NCI-H2107 (cell line): ENCODE measurements at regions not wholly inside any gene's neighbourhood (a gene's known extent, or its start where the extent isn't known, plus 50 kb on each side); places are given as distances from the start of the nearest gene placed in this dataset.
"Not testable (repeated sequence)": the region's sequence is repeated elsewhere in the genome, so short reads cannot be mapped to it uniquely, and the experiment has no call there.

Source experiments
- DNase-seq: peaks from one replicate; lab custom pipeline; 2025; lab: John Stamatoyannopoulos, UW

DNA sequence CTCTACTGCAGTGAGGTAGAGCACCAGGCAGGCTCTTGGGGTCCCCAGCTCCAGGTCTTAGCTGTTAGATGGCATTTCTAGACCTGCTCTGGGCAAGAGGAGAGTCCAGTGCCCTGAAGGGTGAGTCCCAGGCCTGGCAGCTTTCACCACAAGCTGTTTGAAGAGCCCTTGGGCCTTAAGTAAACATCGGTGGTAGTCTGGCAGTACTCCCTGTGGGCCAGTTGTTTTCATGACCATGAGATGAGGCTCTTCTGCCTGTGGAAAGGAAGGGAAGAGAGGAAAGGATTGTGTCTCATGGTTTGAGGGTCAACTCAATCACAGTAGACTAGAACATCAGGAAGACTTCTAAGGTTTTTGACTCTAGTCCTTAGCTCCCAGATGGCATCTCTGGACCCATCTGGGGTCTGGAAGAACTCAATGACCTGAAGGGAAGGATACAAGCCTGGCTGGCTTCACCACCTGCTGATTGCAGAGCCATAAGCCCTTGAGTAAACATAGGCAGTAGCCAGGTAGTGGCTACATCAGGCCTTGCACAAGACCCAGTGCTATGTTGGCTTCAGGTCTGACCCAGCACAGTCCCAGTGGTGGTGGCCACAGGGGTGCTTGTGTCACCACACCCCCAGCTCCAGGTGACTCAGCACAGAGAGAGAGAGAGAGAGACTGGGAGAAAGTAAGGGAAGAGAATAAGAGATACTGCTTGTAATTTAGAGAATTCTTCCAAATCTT lies 114.3 kb upstream of the PCSK5 start:
- no peak for DNase-seq

DNA sequence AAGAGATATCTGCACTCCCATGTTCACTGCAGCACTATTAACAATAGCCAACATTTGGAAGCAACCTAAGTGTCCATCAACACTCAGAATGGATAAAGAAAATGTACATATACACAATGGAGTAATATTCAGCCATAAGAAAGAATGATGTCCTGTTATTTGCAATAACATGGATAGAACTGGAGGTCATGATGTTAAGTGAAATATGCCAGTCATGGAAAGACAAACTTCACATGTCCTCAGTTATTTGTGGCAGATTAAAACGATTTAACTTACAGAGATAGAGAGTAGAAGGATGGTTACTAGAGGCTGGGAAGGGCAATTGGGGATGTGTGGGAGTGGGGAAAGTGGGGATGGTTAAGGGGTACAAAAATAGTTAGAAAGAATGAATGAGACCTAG lies 110.3 kb upstream of the PCSK5 start:
- no peak for DNase-seq

- no peak for DNase-seq
Observed at GRCh38 chr9:75788006-75788634, 102.4 kb upstream of the PCSK5 start.

GRCh38 chr9:75797085-75797580 lies 93.3 kb upstream of the PCSK5 start:
- no peak for DNase-seq

GRCh38 chr9:75798505-75798904 lies 92.0 kb upstream of the PCSK5 start:
- no peak for DNase-seq

DNA sequence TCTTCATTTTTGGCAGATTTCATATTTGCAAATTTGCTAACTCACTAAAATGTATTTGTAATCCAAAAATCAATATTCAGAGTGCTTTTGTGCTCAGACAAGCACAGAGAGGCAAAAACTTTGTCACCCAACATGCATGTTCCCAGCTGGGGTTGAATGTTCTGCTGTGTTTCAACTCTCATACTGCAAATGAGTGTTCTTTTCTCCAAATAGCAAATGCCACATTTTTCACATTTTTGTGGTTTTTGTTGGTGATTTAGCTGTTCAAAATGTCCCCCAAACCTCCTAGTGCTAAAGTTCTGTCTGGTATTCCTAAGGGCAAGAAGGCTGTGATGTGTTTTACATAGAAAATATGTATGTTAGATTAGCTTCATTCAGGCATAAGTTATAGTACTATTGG lies 87.3 kb upstream of the PCSK5 start:
- DNase-seq = no peak

DNA sequence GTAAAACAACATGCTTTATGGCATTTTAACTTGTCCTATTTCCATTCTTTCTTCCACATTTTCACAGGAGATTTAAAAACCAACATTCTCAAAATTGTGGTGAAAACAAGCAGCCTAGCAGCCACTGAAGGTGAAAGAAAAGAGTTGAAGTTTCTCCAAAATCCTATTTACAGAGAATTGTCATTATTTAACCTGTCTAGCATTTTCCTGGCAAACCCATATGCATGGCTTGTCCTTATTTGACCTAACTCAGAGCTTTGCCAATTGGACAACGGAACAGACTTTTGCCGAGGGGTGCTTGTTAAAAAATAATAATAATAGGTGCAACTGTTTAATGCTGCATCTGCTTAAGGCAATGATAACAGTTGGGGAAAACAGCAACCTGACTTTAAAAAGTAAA lies 80.4 kb upstream of the PCSK5 start:
- DNase-seq = no peak

- no peak for DNase-seq
Observed at GRCh38 chr9:75811692-75812091, 78.8 kb upstream of the PCSK5 start.

GRCh38 chr9:75812141-75812540 lies 78.3 kb upstream of the PCSK5 start:
- DNase-seq = no peak

DNA sequence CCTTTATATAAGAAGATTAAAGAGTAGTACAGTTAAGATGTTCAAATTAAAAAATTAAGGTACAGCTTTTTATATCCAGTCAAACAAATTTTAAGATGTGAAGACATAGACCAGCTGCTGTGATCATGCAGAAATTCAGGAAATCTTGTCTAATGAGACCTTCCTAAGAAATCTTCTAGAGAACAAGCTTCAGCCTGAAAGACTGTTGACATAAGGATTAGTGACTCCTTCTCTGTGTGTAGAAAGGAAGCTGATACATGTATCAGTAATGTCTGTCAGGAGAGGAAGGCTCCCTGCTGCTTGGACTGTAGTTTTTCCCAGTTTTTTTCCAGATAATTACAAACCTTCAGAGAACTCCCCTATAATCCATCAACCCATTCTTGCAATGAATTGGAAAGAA lies 75.8 kb upstream of the PCSK5 start:
- DNase-seq = no peak

- not testable (repeated sequence) for DNase-seq
Observed at GRCh38 chr9:75820471-75821115, 69.9 kb upstream of the PCSK5 start.

DNA sequence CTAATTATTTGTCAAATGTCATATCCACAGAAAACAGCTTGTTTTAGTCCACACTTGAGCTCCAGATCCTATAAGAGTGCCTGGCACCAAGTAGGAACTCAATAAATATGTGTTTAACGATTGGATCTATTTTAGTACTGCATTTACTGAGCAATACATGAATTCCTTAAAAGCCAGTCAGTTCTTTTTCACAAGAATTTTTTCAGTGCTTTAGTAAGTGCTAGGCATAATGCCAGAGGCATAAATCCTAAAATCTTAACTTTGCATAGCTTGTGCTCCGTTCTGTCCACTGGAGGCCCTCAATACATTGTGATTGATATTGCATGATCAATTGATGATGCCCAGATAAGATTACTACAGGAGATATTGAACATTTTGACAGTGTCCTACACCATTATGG lies 67.3 kb upstream of the PCSK5 start:
- no peak for DNase-seq

DNA sequence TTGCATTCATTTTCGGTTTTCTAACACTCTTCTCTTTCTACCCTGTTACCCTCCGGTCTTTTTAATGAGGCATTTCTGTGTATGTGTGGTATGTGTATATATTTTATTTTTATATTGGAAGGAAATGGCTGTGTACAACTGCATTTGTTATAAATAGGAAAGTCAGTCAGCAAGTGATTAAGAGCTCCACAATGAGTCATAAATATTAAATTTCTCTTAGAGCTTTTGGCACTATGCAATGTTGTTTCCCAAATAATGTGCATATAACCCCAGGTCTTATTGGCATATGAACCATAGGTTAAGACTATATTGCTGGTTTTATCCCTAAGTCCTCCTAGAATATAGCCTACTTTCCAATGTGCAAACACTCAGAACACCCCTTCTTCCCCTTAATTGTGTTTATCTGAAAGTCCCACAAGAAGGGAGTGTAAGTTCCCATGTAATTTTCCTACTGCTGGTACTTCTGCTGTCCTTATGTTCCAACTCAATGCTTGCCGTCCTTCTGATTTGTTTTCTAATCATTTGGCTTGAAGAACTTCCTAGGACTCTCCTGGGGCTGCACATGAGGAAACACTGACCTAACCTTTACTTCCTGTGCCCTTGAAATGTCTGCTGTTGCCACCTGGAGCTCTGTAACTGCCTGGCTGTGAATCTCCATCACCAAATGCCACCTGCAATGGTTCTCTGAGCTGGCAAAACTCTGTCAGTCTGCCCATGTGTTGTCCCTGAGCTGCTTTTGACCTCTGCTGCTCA lies 65.5 kb upstream of the PCSK5 start:
- no peak for DNase-seq

GRCh38 chr9:75826314-75826713 lies 64.2 kb upstream of the PCSK5 start:
- no peak for DNase-seq

GRCh38 chr9:75830303-75830702 lies 60.2 kb upstream of the PCSK5 start:
- DNase-seq = no peak

GRCh38 chr9:75833778-75834177 lies 56.7 kb upstream of the PCSK5 start:
- DNase-seq = no peak

- no peak for DNase-seq
Observed at GRCh38 chr9:75834878-75835277, 55.6 kb upstream of the PCSK5 start.
